Glomerular endothelial cell (primary cell): ENCODE measurements at regions not wholly inside any gene's neighbourhood (a gene's known extent, or its start where the extent isn't known, plus 50 kb on each side); places are given as distances from the start of the nearest gene placed in this dataset.

Experiments
- DNase-seq: peaks from one replicate; pipeline ENCODE4 v3.0.0-alpha.2; 2011; ENCODE audit warnings: low read depth, low spot score; ENCODE audit errors: extremely low read depth

DNA sequence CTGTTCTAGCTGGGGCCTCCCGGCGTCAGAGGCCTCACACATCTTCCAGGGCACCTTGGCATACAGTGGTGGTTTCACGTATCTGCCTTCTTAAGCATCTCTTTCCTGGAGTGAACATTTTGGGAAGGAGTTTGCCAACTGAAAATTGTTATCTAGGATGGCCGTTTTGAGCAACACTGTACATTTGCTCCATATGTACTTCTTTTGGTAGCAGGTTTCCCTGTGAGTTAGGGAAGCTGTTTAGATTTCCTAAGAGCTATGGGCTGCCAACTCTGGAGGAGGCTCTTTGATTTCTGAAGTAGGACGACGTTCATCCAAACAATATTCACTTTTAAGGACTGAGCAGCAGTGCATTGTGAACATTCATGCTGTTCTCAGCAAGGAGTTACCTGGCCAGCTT is 665.9 kb downstream of the SQOR start:
- no peak for DNase-seq

DNA sequence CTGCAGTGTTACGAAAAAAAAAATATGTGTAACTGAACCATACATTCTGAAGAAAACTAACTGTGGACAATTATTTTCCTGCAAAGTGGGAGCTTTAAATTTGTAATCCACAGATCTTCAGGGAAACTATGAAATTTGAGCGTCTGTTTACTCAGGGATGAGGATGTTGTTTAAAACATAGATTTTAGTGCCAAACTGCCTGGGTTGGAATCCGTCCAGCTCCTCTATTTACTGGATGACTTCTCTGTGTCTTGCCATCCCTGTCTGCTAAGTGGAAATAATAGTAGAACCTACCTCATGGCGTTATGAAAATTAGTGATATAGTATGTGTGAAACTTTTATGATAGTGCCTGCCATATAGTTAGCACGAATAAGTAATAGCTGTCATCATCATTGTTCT is 666.5 kb downstream of the SQOR start:
- DNase-seq, result no peak

GRCh38 chr15:46301826-46302225 is 667.0 kb downstream of the SQOR start:
- no peak for DNase-seq

DNA sequence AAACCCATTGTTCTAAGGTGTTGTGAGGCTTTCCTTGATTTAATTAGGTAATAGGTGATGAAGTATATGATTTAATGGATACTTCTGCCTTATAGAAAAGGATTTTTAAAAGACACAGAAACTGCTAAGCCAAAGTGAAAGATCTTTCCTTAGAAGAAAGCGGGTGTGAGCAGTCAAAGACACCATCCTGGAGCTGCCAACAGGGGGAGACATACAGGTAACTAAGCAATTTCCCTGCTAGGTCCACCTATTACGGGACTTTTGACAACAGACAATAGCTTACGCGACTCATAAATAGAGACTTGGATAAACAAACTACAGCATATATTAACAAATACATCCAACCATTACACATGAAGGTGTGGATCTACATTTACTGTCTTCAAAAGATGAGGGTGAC is 669.5 kb downstream of the SQOR start:
- no peak for DNase-seq

DNA sequence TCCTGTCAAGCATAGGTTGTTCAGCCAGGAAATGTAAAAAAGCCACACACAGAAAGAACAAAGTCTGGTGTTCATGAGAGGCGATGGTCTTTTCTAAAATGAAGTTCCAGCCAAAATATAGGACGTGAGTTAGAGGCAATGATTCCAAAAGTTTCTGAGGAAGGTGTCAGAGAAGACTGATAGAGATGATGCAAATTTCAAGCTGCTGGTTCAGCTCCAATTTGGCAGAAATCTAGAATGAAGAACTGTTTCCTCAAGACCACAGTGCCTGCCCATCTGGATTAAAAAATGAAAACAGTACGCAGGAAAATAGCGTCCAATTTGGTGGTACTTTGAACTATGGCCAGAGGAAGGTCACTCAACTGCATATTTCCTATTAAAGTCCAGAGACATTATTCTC is 672.9 kb downstream of the SQOR start:
- DNase-seq, result no peak

DNA sequence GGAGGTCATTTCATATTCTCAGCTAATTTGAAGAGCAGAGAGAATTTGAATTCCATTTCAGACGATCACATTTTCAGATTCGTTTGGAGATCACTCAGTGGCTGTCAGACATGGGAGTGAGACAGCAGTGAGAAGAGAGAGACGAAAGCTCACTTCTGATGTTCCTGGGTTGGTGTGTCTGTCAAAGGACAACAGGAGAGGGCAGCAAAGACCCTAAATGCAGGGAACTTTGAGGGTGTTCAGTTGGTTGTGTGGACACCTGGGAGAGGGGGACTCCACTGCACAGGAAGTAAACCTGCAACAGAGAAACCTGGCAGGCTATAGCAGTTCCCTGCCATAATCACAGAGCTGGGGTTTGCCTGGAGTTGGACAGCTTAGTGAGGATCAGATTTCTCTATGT is 675.1 kb downstream of the SQOR start:
- DNase-seq, result no peak

GRCh38 chr15:46312133-46312740 is 677.4 kb downstream of the SQOR start:
- peak; percentile 34 for DNase-seq

- no peak for DNase-seq
Measured at GRCh38 chr15:46315434-46315833, 680.6 kb downstream of the SQOR start.

DNA sequence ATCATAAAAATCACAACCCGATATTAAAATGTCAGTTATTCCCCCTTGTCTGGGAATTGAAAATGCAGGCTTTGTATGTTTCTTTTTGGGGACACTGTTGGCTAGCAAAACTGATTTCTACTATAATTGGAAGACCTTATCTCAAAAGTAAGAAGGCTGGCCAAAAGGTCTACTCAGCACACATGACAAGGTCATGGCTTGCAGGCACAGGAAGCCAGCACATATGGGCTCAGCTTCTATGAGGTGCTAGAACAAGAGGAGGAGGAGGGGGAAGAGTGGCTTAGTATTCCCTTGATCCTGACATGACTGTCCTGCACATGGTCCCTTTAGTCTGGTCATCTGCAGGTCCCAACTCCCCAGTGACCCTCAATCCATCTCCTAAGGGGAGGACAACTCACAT is 681.2 kb downstream of the SQOR start:
- DNase-seq, result no peak

- DNase-seq, result no peak
Measured at GRCh38 chr15:46317029-46317428, 682.2 kb downstream of the SQOR start.

DNA sequence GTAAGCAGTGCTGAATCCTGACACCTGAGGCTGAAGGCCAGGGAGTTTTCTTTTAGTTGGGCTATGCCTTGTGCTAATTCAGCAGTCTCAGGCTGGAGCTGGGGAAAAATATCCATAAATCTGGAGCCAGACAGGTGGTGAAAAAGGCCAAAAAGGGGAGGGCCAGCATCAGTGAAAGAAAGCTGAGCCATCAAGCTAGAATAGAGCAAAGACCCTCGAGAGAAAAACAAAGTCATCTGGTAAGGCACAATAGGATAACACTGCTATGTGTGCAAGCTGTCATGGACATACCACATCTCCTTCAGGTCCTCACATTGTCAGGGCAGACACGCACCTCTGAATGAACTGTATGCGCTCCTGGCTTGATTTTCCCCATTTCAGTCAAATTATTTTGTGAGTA is 687.9 kb downstream of the SQOR start:
- no peak for DNase-seq

GRCh38 chr15:46326173-46326572 is 691.3 kb downstream of the SQOR start:
- no peak for DNase-seq

DNA sequence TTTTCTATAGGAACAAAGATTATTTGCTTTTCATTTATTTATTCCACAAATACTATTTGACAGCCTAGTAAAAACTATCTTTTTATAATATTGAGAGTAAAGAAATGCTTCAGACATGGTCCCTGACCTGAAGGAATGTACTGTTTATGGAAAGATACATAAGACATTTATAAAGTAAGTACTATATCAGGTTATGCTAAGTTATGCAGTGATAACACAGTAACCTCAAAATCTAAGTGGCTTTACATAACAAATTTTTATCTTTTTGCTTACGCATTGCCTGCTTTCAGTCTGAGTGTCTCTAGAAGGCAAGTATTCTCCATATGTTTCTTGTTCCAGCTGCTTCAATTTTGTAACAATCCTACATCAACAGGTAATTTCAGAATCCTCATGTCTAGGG is 694.0 kb downstream of the SQOR start:
- DNase-seq, result no peak

- no peak for DNase-seq
Measured at GRCh38 chr15:46329876-46330275, 695.0 kb downstream of the SQOR start.

DNA sequence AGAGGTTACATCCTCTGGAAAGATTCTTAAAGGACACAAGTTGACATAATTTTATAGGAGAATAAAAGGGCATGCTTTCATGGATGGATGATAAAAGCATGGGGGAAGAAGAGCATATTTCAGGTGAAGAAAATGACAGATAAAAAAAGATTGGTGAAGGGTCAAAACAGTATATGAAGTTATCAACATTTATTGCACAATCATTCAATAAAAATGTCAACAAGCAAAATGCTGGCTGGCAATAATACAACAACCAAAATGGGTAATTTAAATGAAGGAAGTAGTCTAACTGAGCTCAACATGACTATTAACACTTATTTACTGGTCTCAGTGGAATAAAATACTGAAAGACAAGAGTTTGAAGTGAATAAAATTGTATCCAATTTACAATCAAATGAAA is 696.7 kb downstream of the SQOR start:
- DNase-seq, result no peak

DNA sequence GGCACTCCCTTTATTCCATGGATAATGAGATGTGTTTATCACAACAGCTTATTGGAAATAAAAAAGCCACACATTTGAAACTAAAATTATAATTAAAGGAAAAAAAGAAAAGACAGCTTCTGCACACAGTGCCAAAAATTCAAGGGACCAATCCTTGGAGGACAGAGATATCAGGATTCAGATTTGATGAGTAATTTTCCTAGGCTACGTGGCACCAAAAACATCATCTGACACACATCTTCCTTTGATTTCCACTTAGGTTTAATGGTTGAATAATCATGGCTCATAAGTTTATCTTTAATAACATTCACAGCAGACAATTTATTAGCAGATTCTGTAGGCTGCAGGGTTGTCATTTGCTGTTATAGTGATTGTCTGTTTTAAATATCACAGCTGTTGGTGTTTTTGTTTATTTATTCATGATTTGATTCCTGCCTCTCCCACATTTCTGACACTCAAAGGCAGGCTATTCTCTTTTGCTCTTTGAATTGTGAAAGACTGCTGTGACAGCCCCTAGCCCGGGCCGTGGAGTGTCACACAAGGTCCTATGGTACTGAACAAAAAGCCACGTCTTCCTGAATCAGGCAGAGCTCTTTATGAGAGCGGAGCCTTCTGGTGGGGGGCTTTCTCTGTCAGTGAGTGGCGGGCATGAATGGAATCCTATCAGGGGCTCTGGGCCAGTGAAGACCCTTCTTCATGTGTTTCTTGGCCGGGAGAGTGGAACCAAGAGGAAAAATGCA is 708.5 kb downstream of the SQOR start:
- DNase-seq, result no peak

GRCh38 chr15:46344115-46344724 is 709.4 kb downstream of the SQOR start:
- no peak for DNase-seq

- no peak for DNase-seq
Measured at GRCh38 chr15:46344915-46345314, 710.1 kb downstream of the SQOR start.

DNA sequence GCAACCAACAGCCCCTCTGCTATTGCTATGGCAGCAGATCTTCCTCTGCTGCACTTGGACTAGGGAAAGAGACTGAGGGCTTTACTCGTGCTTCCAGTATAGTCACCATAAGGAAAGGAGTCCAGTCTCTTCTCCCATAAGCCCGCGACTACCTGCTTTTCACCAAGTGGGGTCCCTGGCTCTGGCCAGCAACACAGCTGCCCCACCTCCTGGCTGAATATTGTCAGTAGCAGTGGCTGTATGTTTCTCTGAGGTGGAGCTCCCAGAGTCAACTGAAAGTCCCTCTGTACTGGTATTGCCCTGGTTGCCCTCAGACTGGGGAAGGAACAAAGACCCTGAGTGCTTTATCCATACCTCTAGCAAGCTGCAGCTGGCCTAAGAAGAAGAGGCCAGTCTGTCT is 719.6 kb downstream of the SQOR start:
- no peak for DNase-seq

GRCh38 chr15:46365572-46365971 is 730.7 kb downstream of the SQOR start:
- no peak for DNase-seq

DNA sequence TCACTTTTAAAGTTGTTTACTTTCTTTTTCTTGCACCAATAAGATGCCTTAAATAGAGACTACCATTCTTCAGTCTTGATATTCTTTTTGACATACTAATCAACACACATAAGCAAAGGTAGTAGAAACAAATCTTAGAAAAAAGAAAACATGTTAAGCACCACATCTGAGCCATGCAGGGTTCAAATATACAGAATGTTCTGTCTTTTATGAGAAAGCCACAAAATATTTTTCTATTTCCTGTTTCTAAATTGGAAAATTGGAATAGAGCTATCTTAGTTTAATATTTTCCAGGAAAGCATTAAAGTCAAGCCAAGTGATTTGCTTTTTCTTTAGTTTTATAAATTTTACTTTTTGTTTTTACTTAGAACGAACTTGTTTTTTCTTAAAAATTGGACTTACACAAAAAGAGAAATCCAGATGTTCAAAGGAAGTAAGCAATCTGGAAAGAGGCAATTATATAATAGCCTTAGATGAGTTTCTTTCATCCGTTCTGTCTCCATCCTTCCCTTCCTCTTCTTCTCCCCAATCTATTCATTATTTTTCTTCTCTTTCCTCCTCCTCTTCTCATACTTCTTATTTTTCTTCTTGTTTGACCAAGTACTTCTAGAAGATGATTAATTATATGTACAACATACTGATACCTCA is 731.7 kb downstream of the SQOR start:
- DNase-seq, result no peak

DNA sequence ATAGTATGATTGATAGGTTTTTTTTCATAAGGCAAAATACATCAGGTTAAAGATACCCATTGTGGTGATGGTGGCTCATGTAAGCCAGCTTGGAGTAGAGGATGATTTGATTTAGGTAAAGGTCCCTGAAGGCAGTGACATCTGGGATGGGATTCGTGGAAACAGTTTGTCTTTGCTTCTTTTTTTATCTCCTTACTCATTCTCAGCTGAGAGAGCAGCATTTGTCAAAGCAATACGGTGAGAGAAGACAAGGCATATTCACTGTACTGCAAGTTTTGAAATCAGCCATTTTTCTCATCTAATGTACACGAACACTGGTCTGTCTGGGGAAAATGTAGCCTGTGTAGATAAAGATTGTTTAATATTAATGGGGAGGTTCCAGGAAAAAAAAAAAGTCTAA is 749.1 kb downstream of the SQOR start:
- no peak for DNase-seq
